Dermis microvascular lymphatic vessel endothelial cell (primary cell): ENCODE measurements at regions not wholly inside any gene's neighbourhood (a gene's known extent, or its start where the extent isn't known, plus 50 kb on each side); places are given as distances from the start of the nearest gene placed in this dataset.

Experiments
- DNase-seq, 2 donors: peaks; one replicate each; pipeline versions ENCODE4 v3.0.0 to v3.0.0-alpha.2; 2010; ENCODE audit warnings: low read depth in 2 of 2

DNA sequence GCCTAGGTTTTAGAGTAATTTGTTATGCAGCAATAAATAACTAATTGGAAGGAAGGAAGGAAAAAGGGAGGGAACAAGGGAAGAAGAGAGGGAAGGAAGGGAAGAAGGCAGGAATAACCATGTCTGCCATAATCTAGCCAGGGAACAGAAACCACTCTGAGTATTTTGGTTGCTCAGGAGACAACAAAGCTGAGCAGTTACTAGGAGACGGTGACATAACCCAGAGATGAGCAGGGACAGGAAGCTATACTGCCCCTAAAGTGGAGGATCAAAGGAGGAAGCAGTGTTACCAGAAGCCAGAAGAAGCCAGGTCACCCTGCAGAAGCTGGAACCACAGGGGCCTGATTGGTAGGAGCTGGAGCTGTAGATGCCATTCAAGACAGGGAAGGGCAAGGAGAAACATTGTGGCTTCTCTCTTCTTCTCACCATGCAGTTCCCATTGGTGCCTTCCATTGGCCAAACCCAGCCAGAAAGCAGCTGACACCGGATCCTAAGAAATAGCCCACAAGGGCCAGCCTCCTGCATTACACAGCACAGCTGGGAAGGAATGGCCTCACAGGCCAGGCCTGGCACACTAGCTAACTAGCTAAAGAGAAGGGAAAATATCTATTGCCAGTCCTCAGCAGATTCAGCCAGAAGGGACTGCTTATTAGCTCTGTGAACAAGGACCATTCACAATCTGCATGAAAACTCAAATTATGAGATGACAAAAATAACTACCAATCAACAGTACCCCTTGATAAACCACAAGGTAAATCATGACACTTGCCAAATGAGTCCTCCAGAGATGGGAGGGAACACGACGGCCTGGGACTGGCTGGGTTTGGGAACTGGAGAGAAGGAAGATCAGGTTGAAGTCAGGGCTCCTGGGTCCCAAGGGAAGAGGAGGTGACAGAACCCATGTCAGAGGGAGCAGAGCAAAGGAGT is 184.5 kb upstream of the NFE2L3 start:
- no peak for DNase-seq

DNA sequence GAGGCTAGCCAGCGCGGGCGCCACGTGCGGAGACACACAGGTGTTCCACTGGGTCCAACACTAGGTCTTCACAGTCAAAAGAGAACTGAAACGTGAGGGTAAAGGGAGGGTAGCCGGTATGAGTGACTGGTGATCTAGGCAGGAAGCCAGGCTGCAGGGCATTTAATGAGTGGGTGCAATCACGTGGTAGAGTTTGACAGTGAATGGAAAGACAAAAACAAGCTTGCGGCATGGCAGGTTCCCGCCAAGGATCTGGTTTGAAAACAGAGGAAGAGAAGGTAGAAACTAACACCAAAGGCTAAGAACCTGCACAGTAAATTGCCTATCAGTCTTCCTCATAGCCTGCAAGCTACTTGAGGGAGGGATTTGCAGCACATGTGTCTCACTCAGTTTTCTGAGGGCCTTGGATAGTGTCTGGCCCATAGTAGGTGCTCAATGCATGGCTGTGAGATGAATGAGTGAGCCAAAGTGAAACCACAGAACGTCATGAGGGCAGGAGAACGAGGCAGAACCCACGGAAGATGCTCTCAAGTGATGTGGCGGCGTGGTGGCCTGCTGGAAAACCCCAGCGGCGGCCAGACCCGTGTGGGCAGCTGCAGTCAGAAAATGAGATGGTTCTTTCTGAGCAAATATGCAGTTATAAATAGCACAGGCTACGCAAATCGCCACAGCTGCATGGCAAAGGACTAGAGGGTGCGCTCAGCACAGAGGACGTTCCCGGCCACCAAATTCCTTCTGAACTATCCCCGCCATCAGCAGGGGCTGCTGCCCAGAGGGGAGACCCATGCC is 183.6 kb upstream of the NFE2L3 start:
- DNase-seq, result no peak

- DNase-seq, result no peak
These were observed 181.6 kb upstream of the NFE2L3 start for GRCh38 chr7:25970356-25970755.

DNA sequence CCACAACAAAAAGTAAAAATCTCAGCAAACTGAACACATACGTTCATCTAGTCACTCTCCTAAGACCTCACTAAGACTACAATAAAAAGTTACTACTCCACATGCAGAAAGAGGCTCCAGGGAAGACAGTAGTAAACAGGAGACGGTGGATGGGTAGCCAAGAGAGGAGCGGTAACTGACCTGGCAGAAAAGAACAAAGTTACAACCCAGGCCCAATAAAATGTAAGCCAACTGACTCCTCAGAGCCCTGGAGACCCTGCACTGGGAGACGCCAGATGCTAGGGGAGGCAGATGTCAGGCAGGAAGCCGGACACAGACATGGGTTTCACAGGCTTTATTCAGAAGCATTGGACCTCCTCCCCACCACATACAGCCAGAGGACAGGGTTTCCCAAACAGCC is 181.1 kb upstream of the NFE2L3 start:
- no peak for DNase-seq

- no peak for DNase-seq
These were observed 175.4 kb upstream of the NFE2L3 start for GRCh38 chr7:25976630-25977029.

GRCh38 chr7:25978466-25978865 is 173.5 kb upstream of the NFE2L3 start:
- DNase-seq, result no peak

- DNase-seq, result no peak
These were observed 172.4 kb upstream of the NFE2L3 start for GRCh38 chr7:25979605-25980004.

DNA sequence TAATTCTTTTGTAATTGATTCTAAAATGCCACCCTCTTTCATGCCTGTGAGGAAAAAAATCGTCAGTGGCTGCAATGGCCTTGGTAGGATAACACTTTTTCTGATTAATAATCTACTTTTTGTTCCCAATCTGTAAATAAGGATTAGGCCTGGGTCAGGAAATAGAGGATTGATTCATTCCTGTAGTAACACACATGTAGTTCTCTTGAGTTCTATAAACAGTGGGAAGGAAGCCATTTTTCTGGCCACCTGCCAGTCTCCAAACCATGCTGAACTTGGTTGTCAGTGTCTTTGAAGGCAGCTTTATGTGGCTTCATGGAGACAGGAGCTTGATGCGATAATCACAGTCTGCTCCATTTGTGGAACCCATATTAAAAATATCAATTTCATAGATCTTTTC is 169.3 kb upstream of the NFE2L3 start:
- no peak for DNase-seq

- DNase-seq, result no peak
These were observed 166.8 kb upstream of the NFE2L3 start for GRCh38 chr7:25985196-25985595.

DNA sequence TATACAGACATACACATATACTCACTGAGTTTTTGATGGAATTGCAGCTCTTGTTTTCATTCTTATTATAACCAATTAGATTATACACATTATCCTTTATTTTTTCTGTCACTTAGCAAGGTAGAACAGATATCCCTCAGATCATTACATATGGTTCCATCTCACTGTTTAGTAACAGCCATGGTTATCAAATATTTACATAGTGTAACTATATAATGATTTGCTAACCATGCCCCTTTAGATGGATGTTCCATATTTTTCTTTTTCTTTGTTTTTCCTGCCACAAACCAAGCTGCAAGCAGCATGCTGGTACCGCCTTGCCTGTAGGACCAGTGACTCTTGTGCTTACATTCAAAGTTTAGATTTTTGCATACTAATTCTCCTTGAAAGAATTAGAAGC is 163.4 kb upstream of the NFE2L3 start:
- DNase-seq, result no peak

GRCh38 chr7:25989140-25989705 is 162.8 kb upstream of the NFE2L3 start:
- DNase-seq, result no peak

GRCh38 chr7:25994433-25994994 is 157.5 kb upstream of the NFE2L3 start:
- DNase-seq, result no peak

- DNase-seq, result no peak
These were observed 156.8 kb upstream of the NFE2L3 start for GRCh38 chr7:25995216-25995615.

GRCh38 chr7:25996006-25996408 is 156.0 kb upstream of the NFE2L3 start:
- DNase-seq, result peak in 1 of 2 donors; percentile 2

GRCh38 chr7:25998499-25998898 is 153.5 kb upstream of the NFE2L3 start:
- DNase-seq, result no peak

DNA sequence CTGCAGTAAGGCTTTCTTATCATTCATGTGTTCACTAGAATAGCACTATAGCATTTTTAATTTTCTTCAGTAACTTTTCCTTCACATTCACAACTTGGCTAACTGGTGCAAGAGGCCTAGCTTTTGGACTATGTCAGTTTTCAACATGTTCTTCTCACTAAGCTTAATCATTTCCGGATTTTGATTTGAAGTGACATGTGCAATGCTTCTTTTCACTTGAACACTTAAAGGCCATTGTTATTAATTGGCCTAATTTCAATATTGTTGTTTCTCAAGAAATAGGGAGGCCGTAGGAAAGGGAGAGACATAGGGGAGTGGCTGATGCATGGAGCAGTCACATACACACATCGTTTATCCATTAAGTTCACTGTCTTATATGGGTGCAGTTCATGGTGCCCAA is 151.2 kb upstream of the NFE2L3 start:
- no peak for DNase-seq

- no peak for DNase-seq
These were observed 150.2 kb upstream of the NFE2L3 start for GRCh38 chr7:26001662-26002244.

- no peak for DNase-seq
These were observed 146.2 kb upstream of the NFE2L3 start for GRCh38 chr7:26005683-26006410.

DNA sequence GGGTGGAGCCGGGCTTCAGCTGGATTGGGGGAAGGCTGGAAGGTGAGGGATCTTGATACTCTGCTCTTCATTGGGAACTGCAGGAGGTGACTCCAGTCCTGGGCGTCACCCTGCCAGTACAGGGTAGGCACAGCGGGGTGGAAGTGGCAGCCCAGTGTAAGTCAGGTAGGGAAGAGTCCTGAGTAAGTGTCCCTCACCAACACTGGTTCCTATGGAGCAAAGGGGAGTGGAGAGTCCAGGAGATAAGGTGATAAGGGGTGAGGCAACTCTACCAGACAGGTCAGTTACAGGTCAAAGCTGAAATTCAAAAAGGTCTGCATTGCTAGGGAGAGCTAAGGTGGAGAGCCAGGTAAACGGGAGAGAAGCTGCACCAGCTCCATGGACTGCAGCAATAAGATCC is 145.6 kb upstream of the NFE2L3 start:
- DNase-seq, result no peak

- DNase-seq, result no peak
These were observed 144.5 kb upstream of the NFE2L3 start for GRCh38 chr7:26007510-26007909.

GRCh38 chr7:26008428-26008827 is 143.6 kb upstream of the NFE2L3 start:
- DNase-seq, result no peak
